ENCODE measurements at regions not wholly inside any gene's neighbourhood (a gene's known extent, or its start where the extent isn't known, plus 50 kb on each side); places are given as distances from the start of the nearest gene placed in this dataset.

GRCh38 chr10:131573707-131574106, 262.2 kb upstream of the TCERG1L start:
- ATAC-seq (ENCODE audit: poor library complexity): no peak
- no peaks in the 10 kb centered on the region for H3K4me1 Mint-ChIP-seq (ENCODE audit: low read depth)
- Histone ChIP-seq H3K27ac (ENCODE audit: low read depth in 1 of 2, low read length in 2 of 2) (no peak overlapping the region), H3K4me1 (ENCODE audit: insufficient read depth, low read length) (no peaks in the 10 kb centered on the region), H3K4me3 (ENCODE audit: low read length) (no peak overlapping the region), H3K27me3 (ENCODE audit: control insufficient read depth in 1 of 2, insufficient read depth in 2 of 2, low read length in 2 of 2) (no peaks in the 10 kb centered on the region), H3K9me3 (ENCODE audit: control insufficient read depth in 1 of 2, insufficient read depth in 1 of 2, low read length in 2 of 2) (peaks cover 0 to 30% of the 10 kb centered on the region in 2 experiments), H3K36me3 (ENCODE audit: insufficient read depth, low read length) (no peaks in the 10 kb centered on the region)
- H3K9me3 Mint-ChIP-seq: no peaks in the 10 kb centered on the region
- H3K27ac Mint-ChIP-seq: no peak overlapping the region
- no peak for DNase-seq
- ChIA-PET POLR2A (no interaction called here), CTCF (no interaction called here)
- intact Hi-C loops (cut with DNase I, micrococcal nuclease): no loop called here
- no peaks in the 10 kb centered on the region for H3K27me3 Mint-ChIP-seq
- H3K4me3 Mint-ChIP-seq: no peak overlapping the region
- no peak for TF ChIP-seq CTCF (IDR thresholded peaks at IDR 0.05)
- H3K36me3 Mint-ChIP-seq (ENCODE audit: low read depth): no peaks in the 10 kb centered on the region

DNA sequence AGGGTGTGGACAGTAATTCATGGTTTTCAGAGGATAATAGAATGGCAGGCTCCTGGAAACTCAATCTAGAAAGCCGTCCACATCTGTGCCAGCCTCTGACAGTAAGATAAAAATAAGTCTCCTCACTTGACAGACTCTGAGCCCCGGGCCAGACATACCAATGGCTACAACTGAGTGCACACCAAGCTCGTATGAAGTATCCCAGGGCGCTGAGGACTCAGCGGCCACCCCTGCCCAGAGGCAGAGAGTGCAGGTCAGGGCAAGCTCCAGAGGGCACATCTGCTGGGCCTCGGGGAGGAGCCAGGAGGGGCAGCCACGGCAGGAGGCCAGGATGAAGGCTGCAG, 262.8 kb upstream of the TCERG1L start:
- TF ChIP-seq CTCF (IDR thresholded peaks at IDR 0.05): no peak
- H3K9me3 Mint-ChIP-seq: no peaks in the 10 kb centered on the region
- DNase-seq (no peak), ATAC-seq (ENCODE audit: poor library complexity) (no peak)
- no peaks in the 10 kb centered on the region for H3K36me3 Mint-ChIP-seq (ENCODE audit: low read depth)
- H3K27me3 Mint-ChIP-seq: no peaks in the 10 kb centered on the region
- peaks cover 0 to 31% of the 10 kb centered on the region in 2 experiments for H3K9me3 ChIP-seq (ENCODE audit: control insufficient read depth in 1 of 2, insufficient read depth in 1 of 2, low read length in 2 of 2)
- H3K27ac Mint-ChIP-seq: no peak overlapping the region
- H3K27ac ChIP-seq (ENCODE audit: low read depth in 1 of 2, low read length in 2 of 2): no peak overlapping the region
- no peaks in the 10 kb centered on the region for H3K27me3 ChIP-seq (ENCODE audit: control insufficient read depth in 1 of 2, insufficient read depth in 2 of 2, low read length in 2 of 2)
- H3K4me1 Mint-ChIP-seq (ENCODE audit: low read depth): no peaks in the 10 kb centered on the region
- H3K4me3 ChIP-seq (ENCODE audit: low read length): no peak overlapping the region
- POLR2A ChIA-PET: no interaction called here
- H3K4me3 Mint-ChIP-seq: no peak overlapping the region
- intact Hi-C loops (cut with DNase I, micrococcal nuclease): no loop called here
- H3K4me1 ChIP-seq (ENCODE audit: insufficient read depth, low read length): no peaks in the 10 kb centered on the region
- H3K36me3 ChIP-seq (ENCODE audit: insufficient read depth, low read length): no peaks in the 10 kb centered on the region
- CTCF ChIA-PET: no interaction called here

DNA sequence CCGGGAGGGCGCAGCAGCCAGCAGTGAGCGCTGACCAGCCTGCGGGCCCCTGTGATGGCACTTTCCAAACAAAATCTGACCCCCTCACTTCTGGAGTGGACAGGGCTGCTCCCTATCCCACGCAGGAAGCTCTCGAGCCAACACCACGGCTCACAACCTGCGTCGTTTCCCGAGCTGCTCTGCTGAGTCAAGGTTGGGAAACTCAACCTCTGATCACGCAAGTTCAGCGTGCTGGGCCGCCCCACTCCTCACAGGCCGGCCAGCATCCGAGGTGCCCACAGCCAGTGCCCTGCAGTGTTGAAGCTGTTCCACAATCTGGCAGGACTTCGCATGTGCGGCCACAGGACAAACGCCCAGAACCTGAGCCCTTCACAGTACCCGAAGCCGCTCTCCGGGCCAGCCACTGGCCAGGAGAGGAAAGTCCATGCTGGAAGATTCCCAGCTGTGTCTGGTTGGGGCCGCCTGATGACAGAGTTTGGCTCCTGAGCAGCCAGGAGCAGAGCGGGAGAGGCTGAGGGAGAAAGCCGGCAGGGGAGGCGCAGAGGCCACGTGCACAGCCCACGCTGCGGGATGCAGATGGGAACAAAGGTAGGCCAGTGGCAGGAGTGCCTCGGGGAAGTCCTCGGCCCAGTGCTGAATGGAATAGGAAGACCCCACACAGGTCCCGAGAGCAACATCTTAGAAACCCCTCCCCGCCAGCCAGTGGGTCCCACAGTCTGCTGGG, 263.3 kb upstream of the TCERG1L start:
- no peaks in the 10 kb centered on the region for H3K9me3 Mint-ChIP-seq
- TF ChIP-seq CTCF (IDR thresholded peaks at IDR 0.05): no peak
- ATAC-seq (ENCODE audit: poor library complexity) (no peak), DNase-seq (no peak)
- intact Hi-C loops (cut with DNase I, micrococcal nuclease): no loop called here
- Histone ChIP-seq H3K27me3 (ENCODE audit: control insufficient read depth in 1 of 2, insufficient read depth in 2 of 2, low read length in 2 of 2) (no peaks in the 10 kb centered on the region), H3K36me3 (ENCODE audit: insufficient read depth, low read length) (no peaks in the 10 kb centered on the region), H3K4me1 (ENCODE audit: insufficient read depth, low read length) (no peaks in the 10 kb centered on the region), H3K9me3 (ENCODE audit: control insufficient read depth in 1 of 2, insufficient read depth in 1 of 2, low read length in 2 of 2) (peaks cover 0 to 35% of the 10 kb centered on the region in 2 experiments), H3K4me3 (ENCODE audit: low read length) (no peak overlapping the region), H3K27ac (ENCODE audit: low read depth in 1 of 2, low read length in 2 of 2) (no peak overlapping the region)
- no peak overlapping the region for H3K27ac Mint-ChIP-seq
- H3K36me3 Mint-ChIP-seq (ENCODE audit: low read depth): no peaks in the 10 kb centered on the region
- H3K4me3 Mint-ChIP-seq: no peak overlapping the region
- no peaks in the 10 kb centered on the region for H3K4me1 Mint-ChIP-seq (ENCODE audit: low read depth)
- CTCF ChIA-PET: no interaction called here
- H3K27me3 Mint-ChIP-seq: no peaks in the 10 kb centered on the region
- POLR2A ChIA-PET: no interaction called here
